Panc1 (cell line): ENCODE measurements at regions not wholly inside any gene's neighbourhood (a gene's known extent, or its start where the extent isn't known, plus 50 kb on each side); places are given as distances from the start of the nearest gene placed in this dataset.

Experiments
- ATAC-seq: fragments of 200-7000 bp; cut with Tn5 transposase; 2 replicates; pipeline ENCODE4 v1.9.1; 2020; ENCODE audit warnings: mild to moderate bottlenecking, moderate library complexity
- BruUV-seq: library from RNA; stranded (reverse); fragments of 400-500 nt; replicated peaks from 2 replicates; lab custom pipeline; 2021; lab: Mats Ljungman, UMichigan
- CTCF ChIA-PET: fragments of 300-600 bp; sonication (Branson Sonifier 250); formaldehyde crosslinking; loops from one replicate; lab custom pipeline; 2022; ENCODE audit warnings: antibody characterized with exemption; lab: Charles Lee
- POLR2A ChIA-PET: fragments of 300-600 bp; sonication (Branson Sonifier 250); formaldehyde crosslinking; loops from one replicate; lab custom pipeline; 2022; ENCODE audit warnings: antibody characterized with exemption; lab: Charles Lee
- DNase-seq: peaks from one replicate; pipeline ENCODE4 v3.0.0-alpha.2; 2010; ENCODE audit warnings: low read depth, low spot score
- H3K27ac ChIP-seq: 2 replicates; pipeline ENCODE4 v1.5.1; 2011; ENCODE audit warnings: mild to moderate bottlenecking, low read length, inconsistent platforms
- H3K27me3 ChIP-seq: fragments of 200-500 bp; sonication (Bioruptor generic); 2 replicates; pipeline ENCODE4 v1.6.0; 2014; ENCODE audit warnings: low read length, inconsistent platforms; ENCODE audit not compliant: control insufficient read depth, insufficient read depth
- H3K36me3 ChIP-seq: fragments of 200-500 bp; sonication (Bioruptor generic); 2 replicates; pipeline ENCODE4 v1.5.1; 2014; ENCODE audit warnings: inconsistent platforms, mild to moderate bottlenecking, low read length, moderate library complexity; ENCODE audit not compliant: control insufficient read depth, insufficient read depth
- H3K4me1 ChIP-seq: 2 replicates; pipeline ENCODE4 v1.5.1; 2011; ENCODE audit warnings: inconsistent platforms, mild to moderate bottlenecking, low read length, moderate library complexity; ENCODE audit not compliant: control insufficient read depth, insufficient read depth
- H3K4me3 ChIP-seq, 2 experiments: 2 replicates each; pipeline ENCODE4 v1.5.1; 2011 to 2012; ENCODE audit warnings: low read depth in 2 of 2, low read length in 2 of 2, mild to moderate bottlenecking in 2 of 2, inconsistent platforms in 1 of 2, moderate library complexity in 1 of 2
- H3K9me3 ChIP-seq: fragments of 200-500 bp; sonication (Bioruptor generic); 2 replicates; pipeline ENCODE4 v1.5.1; 2014; ENCODE audit warnings: low read depth, mild to moderate bottlenecking, inconsistent platforms, low read length, moderate library complexity; ENCODE audit not compliant: control insufficient read depth, insufficient read depth
- CTCF ChIP-seq: fragments of 450-650 bp; IDR thresholded peaks from 2 replicates; pipeline ENCODE4 v1.5.1; 2017; ENCODE audit warnings: mild to moderate bottlenecking
- POLR2AphosphoS5 ChIP-seq: IDR thresholded peaks from 2 replicates; pipeline ENCODE4 v1.6.1; 2012; ENCODE audit warnings: mild to moderate bottlenecking, low read depth, low read length, moderate library complexity
- REST ChIP-seq, 2 experiments: IDR thresholded peaks; 2 replicates each; pipeline ENCODE4 v1.6.1; 2011 to 2012; ENCODE audit warnings: low read depth in 2 of 2, control low read depth in 1 of 2, low read length in 1 of 2, mild to moderate bottlenecking in 1 of 2, moderate library complexity in 1 of 2; ENCODE audit not compliant: insufficient read depth in 1 of 2
- SIN3A ChIP-seq: IDR thresholded peaks from 2 replicates; pipeline ENCODE4 v1.6.1; 2012; ENCODE audit warnings: low read depth, mild to moderate bottlenecking, low read length, moderate library complexity, borderline replicate concordance; ENCODE audit not compliant: insufficient read depth
- TCF7L2 ChIP-seq: IDR thresholded peaks from 2 replicates; pipeline ENCODE4 v1.6.1; 2011; ENCODE audit warnings: mild to moderate bottlenecking, low read depth, low read length, inconsistent platforms
- in situ Hi-C: cut with HindIII; loops from 2 replicates; pipeline ENCODE4 v1.10.0; 2016; ENCODE audit warnings: low sequenced_read_pairs, low pct_unique_long_range_greater_than_20kb
- intact Hi-C: fragments of 100-400 bp; cut with micrococcal nuclease; formaldehyde crosslinking; loops from one replicate; pipeline ENCODE4 v1.10.0; 2022; ENCODE audit not compliant: unreplicated experiment

- TF ChIP-seq TCF7L2 (no peak), SIN3A (no peak)
- no peaks in the 10 kb centered on the region for H3K4me1 ChIP-seq
- in situ Hi-C loops: no loop called here
- intact Hi-C loops: no loop called here
- ATAC-seq (no peak), DNase-seq (no peak)
- no TSS peak for BruUV-seq
- ChIA-PET CTCF (no interaction called here), POLR2A (no interaction called here)
- H3K27ac ChIP-seq: no peak overlapping the region
- H3K9me3 ChIP-seq: no peaks in the 10 kb centered on the region
- H3K4me3 ChIP-seq: no peak overlapping the region
- H3K27me3 ChIP-seq: peaks cover 9% of the 10 kb centered on the region; the same call in 1 of the 2 replicates
- no peaks in the 10 kb centered on the region for H3K36me3 ChIP-seq
These were observed 118.3 kb downstream of the NPIPB5 start for GRCh38 chr16:22628994-22629393.

GRCh38 chr16:22630242-22630641 is 119.6 kb downstream of the NPIPB5 start:
- no TSS peak for BruUV-seq
- Histone ChIP-seq H3K4me3 (no peak overlapping the region), H3K4me1 (no peaks in the 10 kb centered on the region), H3K36me3 (no peaks in the 10 kb centered on the region), H3K9me3 (no peaks in the 10 kb centered on the region), H3K27ac (no peak overlapping the region), H3K27me3 (0 out of 2 replicates have a peak, but pooled peaks cover 10% of the 10 kb centered on the region)
- no peak for DNase-seq
- in situ Hi-C loops (no loop called here), intact Hi-C loops (no loop called here)
- no peak for ATAC-seq
- ChIA-PET CTCF (no interaction called here), POLR2A (no interaction called here)
- TF ChIP-seq POLR2AphosphoS5 (no peak), CTCF (no peak)

- in situ Hi-C loops (no loop called here), intact Hi-C loops (no loop called here)
- H3K4me1 ChIP-seq: no peaks in the 10 kb centered on the region
- no peaks in the 10 kb centered on the region for H3K9me3 ChIP-seq
- 0 out of 2 replicates have a peak, but pooled peaks cover 10% of the 10 kb centered on the region for H3K27me3 ChIP-seq
- TF ChIP-seq CTCF: no peak
- no peak for TF ChIP-seq REST (IDR thresholded peaks at IDR 0.05; ENCODE audit: insufficient read depth in 1 of 2, low read depth in 2 of 2, low read length in 1 of 2)
- no peak for TF ChIP-seq SIN3A
- no peak for TF ChIP-seq TCF7L2
- TF ChIP-seq POLR2AphosphoS5: no peak
- no peak overlapping the region for H3K27ac ChIP-seq
- no peak overlapping the region for H3K4me3 ChIP-seq
- no TSS peak for BruUV-seq
- ChIA-PET POLR2A (no interaction called here), CTCF (no interaction called here)
- no peaks in the 10 kb centered on the region for H3K36me3 ChIP-seq
- ATAC-seq: no peak
- DNase-seq: no peak
These were observed 120.6 kb downstream of the NPIPB5 start for GRCh38 chr16:22631264-22631663.
